Cardiac fibroblast (primary cell): ENCODE measurements at regions not wholly inside any gene's neighbourhood (a gene's known extent, or its start where the extent isn't known, plus 50 kb on each side); places are given as distances from the start of the nearest gene placed in this dataset.
A peak's percentile ranks its signal among the peaks of the same experiment; 100 is the strongest.

Experiments used
- DNase-seq, 2 donors: peaks; one replicate each; pipeline versions ENCODE4 v3.0.0 to v3.0.0-alpha.2; 2010; ENCODE audit warnings: low read depth in 2 of 2
- H3K4me3 ChIP-seq, 2 donors: replicated peaks in 1 of 2; 1 replicate in 1 of 2; 2 replicates in 1 of 2; pipeline ENCODE4 v1.5.1; 2011; ENCODE audit warnings: low read depth in 2 of 2, low read length in 2 of 2, mild to moderate bottlenecking in 2 of 2, moderate library complexity in 1 of 2
- CTCF ChIP-seq: IDR thresholded peaks from one replicate; pipeline ENCODE4 v1.5.1; 2011; ENCODE audit warnings: low read depth, mild to moderate bottlenecking, low read length, inconsistent platforms

GRCh38 chr1:244106837-244107493 lies 55.9 kb downstream of the ZBTB18 start:
- H3K4me3 ChIP-seq: no peak overlapping the region
- DNase-seq: no peak
- no peak for TF ChIP-seq CTCF

GRCh38 chr1:244111027-244111426 lies 59.9 kb downstream of the ZBTB18 start:
- no peak overlapping the region for H3K4me3 ChIP-seq
- no peak for DNase-seq
- TF ChIP-seq CTCF: no peak

- no peak for DNase-seq
- no peak for TF ChIP-seq CTCF
- H3K4me3 ChIP-seq: no peak overlapping the region
These were observed 61.0 kb downstream of the ZBTB18 start for GRCh38 chr1:244112041-244112440.

GRCh38 chr1:244112636-244113035 lies 61.6 kb downstream of the ZBTB18 start:
- no peak overlapping the region for H3K4me3 ChIP-seq
- no peak for TF ChIP-seq CTCF
- DNase-seq: peak; percentile 59 to 60

GRCh38 chr1:244113532-244114320 lies 62.6 kb downstream of the ZBTB18 start:
- DNase-seq: peak in 1 of 2 donors; percentile 30
- no peak overlapping the region for H3K4me3 ChIP-seq
- no peak for TF ChIP-seq CTCF

GRCh38 chr1:244114892-244115291 lies 63.8 kb downstream of the ZBTB18 start:
- H3K4me3 ChIP-seq: no peak overlapping the region
- no peak for DNase-seq
- no peak for TF ChIP-seq CTCF
